ENCODE measurements at regions not wholly inside any gene's neighbourhood (a gene's known extent, or its start where the extent isn't known, plus 50 kb on each side); places are given as distances from the start of the nearest gene placed in this dataset.
"Not testable (repeated sequence)": the region's sequence is repeated elsewhere in the genome, so short reads cannot be mapped to it uniquely, and the experiment has no call there.

DNA sequence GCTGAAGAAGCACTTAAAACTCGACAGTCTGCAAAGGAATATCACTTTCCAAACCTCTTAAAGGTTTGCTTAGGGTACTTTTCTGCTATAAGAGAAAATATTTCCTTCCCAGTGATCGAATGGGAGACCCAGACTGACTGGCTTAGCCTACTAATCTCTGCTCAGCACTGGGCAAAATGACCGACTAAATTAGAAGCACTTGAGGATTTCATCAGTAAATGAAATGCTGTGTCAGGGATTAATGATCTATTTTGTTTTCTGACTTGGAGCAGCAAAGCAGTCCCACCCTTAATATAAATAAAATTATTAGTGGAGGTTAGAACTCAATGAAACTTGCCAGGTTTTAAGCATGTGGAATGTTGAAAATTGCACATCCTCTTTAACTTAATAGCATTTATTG, 411.6 kb downstream of the NEBL start:
- no peak for DNase-seq

DNA sequence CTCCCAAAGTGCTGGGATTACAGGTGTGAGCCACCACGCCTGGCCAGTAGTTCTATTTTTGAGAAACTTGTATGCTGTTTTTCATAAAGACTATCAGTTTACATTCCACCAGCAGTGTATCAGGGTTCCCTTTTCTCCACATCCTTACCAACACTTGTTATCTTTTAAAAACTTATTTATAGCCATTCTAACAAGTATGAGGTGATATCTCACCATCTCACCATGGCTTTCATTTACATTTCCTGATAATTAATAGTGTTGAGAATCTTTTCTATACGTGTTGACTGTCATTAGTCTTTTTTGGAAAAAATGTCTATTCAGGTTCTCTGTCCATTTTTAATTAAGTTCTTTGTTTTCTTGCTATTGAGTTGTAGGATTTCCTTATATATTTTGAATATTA, 416.1 kb downstream of the NEBL start:
- DNase-seq = no peak

DNA sequence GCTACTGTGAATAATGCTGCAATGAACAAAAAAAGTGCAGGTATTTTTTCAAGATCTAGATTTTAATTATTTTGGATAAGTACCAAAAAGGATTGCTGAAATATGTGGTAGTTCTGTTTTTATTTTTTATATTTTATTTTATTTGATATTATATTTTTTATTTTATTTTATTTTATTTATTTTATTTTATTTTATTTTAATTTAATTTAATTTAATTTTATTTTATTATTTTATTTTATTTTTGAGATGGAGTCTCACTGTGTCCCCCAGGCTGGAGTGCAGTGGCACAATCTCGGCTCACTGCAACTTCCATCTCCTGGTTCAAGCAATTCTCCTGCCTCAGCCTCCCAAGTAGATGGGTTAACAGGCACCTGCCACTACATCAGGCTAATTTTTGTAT, 416.5 kb downstream of the NEBL start:
- not testable (repeated sequence) for DNase-seq

DNA sequence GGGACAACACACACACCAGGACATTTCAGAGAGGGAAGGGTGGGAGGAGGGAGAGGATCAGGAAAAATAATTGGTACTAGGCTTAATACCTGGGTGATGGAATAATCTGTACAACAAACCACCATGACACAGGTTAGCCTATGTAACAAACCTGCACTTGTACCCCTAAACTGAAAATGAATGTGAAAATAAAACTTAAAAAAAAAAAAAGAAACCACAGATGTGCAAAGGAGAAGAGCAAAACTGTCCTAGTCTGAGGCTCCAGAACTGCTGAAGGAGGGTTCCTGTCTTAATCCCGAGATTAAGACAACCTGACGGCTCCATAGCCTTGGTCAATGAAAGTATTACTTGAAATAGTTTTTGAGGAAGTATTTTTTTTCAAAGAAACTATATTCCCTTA, 423.0 kb downstream of the NEBL start:
- no peak for DNase-seq

DNA sequence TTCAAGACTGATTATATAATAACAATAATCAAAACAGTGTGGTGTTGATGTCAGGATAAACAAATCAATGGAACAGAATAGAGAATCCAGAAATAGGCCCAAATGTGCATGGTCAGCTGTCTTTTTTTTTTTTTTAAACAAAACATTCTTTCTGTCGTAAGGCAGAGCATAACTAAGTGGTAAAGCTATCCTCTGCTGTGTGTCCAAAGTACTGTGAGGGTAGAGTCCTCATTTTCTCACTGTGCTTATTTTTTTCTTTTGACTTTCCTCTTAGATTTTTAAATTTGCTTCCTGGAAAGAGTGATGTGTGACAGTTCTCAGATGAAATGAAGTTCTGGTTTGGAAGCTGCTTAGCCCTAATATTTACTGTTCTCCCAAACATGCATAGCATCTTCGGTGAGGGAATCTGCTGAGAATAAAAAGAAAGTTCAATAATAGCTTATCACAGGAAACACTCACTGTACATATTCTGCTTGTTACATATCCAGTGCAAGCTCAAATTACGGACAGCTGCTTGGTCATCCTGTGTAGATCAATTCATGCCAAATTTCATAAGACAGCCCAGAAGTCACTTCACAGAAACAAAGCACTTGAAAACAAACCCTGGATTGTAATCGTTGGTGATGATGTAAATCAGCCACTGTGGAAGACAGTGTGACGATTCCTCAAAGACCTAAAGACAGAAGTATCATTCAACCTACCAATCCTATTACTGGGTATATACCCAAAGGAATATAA, 423.9 kb downstream of the NEBL start:
- no peak for DNase-seq

DNA sequence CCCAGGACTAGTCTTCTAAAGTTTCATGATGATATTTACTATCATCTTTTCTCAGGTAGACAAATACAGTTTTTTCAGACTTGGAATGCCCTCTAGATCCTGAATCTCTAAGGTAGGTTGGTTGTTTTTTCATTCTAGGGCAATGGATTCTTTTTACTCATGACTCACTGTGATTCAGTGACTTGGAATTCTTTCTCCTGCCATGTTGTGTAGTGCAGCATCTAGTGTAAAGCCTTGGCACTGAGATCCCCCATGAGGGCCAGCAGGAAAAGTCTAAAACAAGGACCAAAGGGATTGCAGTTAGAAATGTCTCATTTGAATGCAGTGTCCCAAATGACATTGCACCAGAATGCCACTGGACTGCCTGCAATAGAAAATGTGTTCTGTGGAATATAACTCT, 430.4 kb downstream of the NEBL start:
- no peak for DNase-seq

DNA sequence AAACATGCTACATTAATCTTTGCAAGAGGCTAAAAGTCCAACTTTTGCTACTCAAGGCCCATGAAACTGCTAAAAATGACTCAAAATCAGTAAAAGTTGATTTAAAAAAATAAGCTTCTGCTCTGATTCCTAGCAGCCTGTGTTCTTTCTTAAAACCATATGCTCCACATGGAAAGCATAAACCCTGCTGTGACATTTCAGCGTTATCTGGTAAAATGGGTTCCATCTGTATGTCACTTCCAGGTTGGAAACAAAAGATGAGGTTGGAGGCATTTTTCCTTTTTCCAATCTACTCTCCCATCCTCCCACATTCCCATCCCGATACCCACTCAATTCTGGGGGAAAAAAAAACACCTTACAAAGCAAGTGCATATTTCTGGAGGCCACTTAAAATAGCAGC, 439.5 kb downstream of the NEBL start:
- DNase-seq = no peak

DNA sequence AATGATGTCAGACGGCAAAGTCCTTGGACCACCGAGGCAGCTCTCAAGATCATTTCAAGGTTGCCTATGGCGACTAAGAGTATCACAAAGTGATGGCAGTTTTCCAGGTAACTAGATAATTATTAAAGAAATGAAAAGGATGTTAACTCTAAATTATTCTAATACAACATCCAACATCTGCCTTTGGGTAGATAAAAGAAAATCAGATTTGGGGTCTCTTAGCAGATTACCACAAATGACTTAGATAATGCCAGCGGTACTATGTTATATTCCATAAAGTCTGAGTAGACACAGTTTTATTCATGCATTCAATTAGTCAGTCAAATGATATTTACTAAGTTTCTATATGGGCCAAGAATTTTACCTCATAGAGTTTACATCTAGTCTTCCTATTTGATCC, 441.3 kb downstream of the NEBL start:
- no peak for DNase-seq

DNA sequence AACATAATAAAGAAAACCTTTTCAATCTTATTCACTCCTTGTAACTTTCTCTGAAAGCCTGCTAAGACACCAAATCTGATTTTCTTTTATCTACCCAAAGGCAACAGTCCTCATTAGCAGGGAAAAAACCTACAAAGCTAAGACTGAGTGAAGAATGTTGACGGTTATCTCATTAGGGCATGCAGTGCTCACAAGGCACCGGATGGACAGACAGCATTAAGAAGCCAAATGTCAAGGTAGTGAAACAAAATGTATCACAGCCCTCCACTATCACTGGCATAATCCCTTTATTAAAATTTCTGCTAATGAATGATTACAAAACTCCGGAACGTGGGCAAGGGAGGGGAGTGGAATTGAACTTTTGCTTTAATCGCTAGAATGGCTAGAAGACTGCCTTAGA, 442.8 kb downstream of the NEBL start:
- DNase-seq = no peak

DNA sequence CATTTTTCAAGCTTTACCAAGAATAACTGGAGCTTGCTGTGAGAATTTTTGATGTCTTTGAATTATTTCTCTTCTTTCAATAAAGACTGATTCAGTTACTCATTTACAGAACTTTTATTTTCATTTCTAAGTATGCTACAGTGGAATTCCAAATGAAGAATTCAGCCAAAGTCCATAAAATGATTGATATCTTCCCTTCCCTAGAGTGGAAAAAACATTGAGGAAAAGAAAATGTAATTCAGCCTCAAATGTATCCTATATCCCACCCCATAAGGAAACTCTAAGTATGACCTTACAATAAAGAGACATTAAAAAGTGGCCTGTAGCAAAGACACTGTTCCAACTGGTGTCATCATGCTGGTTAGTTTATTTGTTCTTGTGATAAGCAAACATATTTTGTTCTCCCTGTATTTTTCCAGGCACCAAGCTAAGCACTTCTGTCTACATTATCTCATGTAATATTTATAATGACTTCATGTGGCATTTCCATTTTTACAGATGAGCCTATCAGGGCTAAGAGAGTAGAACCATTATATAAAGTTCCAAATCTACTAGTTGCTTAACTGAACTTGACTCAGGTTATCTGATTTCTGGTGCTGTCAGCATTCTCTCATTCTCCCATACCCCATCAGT, 450.4 kb downstream of the NEBL start:
- no peak for DNase-seq

DNA sequence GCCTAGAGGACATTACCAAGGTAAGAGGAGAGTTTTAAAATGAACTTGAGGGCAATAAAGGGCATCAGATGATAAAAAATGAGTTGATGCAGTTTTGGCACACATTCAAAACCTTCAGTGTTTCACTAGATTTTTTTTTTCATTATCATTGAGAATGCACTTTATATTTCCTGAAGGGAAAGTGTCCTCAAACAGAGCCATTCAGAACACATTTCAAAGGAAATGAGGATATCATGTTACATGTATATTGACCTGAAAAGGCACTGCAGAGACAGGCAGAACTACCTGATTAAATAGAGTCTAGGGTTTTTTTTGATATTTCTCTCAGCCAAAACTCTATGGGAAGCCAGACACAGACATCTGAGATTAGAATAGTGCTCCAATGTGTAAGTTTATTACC, 454.0 kb downstream of the NEBL start:
- no peak for DNase-seq

DNA sequence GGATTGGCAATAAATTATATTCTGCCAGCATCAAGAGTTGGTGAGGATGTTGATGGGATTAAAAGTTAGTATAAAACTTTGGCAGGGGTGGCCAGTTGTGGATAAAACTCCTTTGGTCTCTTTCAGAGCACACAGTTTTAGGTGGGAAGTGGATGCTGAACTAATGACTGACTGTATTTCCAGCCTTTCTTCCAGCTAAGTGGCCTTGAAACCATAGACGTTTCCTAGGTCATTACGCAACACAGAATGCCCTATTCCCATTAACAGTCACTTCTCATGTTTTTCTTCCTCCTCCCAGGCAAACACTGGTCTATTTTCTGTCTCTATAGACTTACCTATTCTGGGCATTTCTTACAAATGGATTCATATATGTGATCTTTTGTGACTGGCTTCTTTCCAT, 467.4 kb downstream of the NEBL start:
- DNase-seq = no peak

DNA sequence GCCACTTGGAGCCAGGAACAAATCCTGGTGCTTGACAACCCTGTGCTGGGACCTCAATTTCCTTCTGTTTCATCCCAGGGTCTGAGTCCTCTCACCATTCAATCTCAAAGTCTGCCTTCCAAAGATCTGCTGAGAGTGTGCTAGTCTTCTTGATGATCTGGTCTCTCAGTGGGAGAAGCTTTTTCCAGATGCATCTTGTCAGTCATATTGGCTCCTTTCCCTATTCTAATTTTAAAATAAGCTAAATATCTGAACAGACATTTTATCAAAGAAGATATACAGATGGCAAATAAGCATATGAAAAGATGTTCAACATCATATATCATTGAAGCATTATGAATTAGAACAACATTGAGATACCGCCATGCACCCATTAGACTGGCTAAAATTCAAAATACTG, 469.3 kb downstream of the NEBL start:
- DNase-seq = no peak

DNA sequence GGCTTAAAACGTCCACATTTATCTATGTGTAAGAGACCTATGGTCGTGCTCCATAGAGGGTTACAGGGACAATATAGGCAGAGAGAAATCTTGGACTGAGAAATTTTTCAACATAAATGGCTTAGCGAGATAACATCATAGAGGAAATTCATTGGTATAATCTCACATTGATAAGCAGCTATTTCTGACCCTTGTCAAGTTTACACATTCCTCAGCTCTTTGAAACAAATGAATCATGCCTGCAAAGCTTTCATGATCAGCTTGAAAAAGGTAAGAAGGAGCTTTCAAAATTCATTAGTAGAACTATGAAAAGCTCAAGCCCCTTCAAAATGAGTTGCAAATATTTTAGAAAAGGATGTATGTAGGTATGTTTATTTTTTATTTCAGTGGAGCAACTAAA, 478.8 kb downstream of the NEBL start:
- no peak for DNase-seq

DNA sequence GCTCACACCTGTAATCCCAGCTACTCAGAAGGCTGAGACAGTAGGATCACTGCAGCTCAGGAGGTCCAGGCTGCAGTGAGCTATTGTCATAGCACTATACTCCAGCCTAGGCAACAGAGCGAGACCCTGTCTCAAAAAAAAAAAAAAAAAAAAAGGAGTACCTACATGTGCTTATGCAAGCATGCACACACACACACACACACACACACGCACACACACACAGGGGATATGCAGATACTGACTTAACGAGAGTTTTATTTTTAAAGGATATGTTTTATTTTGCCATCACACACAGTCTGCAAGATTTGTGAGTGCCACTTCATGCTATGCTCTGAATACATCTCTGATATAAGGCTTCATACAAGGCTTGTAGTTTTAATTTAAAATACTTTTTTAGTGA, 479.3 kb downstream of the NEBL start:
- DNase-seq = no peak

DNA sequence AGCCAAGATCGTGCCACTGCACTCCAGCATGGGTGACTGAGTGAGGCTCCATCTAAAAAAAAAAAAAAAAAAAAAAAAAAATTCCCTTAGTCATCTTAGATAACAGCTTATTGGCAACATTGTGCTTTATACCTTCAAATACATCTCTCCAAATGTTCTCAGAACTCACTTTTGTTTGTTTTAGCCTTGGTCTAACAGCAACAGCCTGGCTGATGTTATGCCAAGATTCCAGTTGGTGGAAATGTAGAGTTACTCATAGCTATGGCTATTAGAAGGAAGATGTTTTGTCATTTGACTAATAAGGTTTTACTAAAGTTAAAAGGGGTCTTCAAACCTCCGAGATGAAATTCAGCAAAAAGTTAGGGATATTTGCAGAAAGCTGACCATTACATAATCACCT, 481.4 kb downstream of the NEBL start:
- no peak for DNase-seq

DNA sequence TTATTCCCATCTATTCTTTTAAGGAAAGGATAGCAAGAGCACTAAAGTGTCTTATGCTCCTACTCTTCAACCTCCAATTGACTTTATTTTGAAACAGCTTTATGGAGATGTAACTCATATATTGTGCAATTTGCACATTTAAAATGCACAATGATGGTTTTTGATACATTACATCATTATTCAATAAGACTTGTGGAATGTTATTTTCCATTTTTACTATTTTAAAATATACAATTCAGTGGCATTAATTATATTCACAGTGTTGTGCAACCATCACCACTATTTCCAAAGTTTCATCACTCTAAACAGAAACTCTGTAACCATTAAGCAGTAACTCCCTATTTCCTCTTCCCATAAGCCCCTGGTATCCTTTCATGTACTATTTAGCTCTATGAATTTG, 489.8 kb downstream of the NEBL start:
- DNase-seq = no peak

DNA sequence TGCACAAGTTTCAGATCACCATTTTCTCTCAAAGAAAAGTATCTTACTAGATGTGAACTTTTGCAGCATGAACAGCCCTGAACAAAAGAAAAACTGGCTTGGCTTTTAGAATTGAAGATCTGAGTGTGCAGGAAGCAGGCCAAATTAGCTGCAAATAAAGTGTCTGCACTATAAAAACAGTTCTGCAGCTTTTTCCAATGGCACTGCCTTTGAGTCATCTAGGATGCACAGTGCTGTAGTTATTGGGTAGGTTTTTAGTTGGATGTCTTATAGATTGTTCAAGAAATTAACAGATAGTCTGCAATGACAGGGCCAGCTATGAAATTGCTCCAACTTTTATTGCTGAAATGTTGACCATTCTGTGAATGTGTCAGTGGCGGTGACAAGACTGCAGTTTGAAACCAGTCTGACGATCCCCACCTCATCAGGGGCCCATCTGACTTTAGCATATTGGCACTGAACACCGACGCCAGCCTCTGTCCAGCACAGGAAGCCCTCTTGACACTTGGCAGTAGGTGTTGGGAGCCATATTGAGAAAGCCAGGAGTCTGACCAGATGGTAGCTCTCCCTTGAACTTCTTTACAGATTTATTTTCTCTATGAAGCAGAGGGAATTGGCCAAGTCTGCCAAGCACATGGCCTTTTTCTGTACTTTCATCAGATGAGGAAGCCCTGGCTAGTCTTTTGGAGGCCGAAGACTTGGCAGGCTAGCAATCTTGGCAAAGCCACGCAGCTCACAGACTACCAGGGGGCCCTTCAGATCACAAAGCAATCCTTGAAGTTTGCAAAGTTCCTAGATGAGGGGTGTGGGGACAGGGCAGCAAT, 490.6 kb downstream of the NEBL start:
- DNase-seq = no peak

DNA sequence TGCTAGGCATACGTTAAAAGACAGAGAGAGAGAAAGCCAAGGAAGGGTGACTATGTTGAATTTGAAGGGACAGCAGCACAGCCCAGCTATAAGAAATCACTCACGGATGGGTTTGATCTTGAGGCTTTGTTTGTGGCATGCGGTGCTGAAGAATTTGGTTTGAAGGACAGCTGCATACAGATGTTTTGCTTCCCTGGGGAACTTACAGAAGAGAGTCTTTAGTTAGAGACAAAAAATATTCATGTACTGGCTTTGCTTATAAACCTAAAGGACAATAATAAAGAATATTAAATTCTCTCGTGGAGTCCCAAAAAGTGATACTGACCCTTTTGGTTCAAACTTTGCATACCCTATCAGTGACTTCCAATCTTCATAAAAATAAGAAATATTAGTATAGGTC, 491.4 kb downstream of the NEBL start:
- DNase-seq = no peak

DNA sequence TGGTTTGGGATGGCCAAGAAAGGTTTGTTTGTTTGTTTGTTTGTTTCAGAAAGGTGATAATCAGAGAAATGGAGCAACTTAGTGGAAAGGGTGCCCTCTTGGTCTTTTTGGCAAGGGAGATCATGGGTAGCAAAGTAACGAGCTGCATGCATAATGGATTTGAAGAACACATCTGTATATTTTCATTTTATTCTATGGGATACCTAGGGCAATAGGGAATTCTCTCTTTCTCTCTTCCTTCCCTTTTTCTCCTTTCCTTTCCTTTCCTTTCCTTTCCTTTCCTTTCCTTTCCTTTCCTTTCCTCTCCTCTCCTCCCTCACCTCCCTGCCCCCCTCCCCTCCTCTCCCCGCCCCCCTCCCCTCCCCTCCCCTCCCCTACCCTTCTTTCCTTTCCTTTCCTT, 492.1 kb downstream of the NEBL start:
- DNase-seq = no peak

DNA sequence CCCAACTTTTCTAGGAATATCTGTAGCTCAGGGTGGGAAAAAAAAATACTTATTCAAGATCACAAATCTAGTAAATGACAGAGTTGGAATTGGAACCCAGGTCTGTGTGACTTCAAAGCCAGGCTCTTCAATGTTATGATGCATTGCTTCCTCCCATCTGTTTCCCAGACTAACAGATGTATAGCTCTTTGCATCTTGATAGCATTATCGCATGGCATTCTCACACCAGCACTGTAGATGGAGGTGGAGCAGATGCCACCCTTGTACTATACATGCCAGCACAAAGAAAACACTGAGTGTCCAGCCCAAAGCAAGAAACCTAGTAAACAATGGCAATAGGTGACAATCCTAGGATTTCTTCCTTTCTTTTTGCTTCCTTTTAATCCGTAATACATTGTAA, 497.3 kb downstream of the NEBL start:
- DNase-seq = no peak

DNA sequence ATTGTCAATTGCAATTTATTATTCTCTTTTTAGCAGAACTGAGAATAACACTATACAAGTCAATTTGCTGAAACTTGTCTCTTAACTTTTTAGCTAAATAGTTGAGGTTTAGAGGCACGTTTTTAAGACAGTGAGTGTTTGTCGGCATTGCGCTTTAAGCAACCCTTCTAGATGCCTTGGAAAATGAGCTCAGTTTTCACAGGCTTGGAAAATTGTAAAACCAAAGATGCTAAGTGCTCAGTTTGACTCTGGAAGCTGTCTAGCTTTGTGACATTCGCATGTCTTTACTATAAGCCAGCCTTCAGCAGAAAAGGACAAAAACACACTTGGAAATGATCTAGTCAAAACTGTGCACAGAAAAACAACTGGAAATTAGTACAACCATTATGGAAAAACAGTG, 500.4 kb downstream of the NEBL start:
- no peak for DNase-seq

DNA sequence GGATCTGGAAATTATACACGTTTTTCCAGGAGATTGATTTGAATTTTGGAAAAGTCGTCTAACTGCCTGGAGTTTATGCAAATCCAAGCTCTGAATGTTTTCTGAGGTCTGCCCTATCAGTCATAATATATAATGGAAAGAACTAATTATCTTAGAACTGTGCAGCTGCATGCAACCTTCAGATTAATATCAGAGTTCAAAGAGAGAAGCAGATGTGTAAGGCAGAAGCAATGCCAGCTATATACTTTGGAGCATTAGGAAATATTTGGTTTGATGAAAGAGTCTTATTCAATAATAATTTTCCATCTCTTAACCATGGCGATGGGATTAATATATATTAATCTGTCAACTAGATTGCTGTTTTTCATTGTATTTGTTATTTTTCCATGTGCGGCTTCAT, 500.9 kb downstream of the NEBL start:
- no peak for DNase-seq

DNA sequence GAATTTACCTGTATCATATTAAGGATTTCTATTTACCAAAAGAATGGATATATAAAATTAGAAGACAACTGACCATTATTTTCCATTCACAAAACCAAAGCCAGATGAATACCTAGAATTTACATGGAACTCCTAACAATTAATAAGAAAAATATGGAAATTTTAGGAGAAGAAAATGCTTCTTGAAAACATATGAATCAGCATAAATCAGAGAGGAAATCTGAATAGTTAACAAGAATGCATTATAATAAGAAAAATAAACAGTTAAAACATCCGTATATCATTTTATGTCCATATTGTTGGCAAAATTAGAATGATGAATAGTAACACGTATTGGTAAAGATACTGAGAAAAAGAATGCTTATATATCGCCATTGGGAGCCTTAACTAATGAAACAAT, 505.5 kb downstream of the NEBL start:
- DNase-seq = no peak
